Prostate gland (tissue), 2 donors: ENCODE measurements at regions not wholly inside any gene's neighbourhood (a gene's known extent, or its start where the extent isn't known, plus 50 kb on each side); places are given as distances from the start of the nearest gene placed in this dataset.

ENCODE experiments used
- CTCF ChIP-seq, 4 experiments: fragments of 200-600 bp in 2 of 4; fragments of 450-650 bp in 2 of 4; sonication (generic) in 2 of 4; IDR thresholded peaks; 1 replicate in 3 of 4; 2 replicates in 1 of 4; pipeline ENCODE4 v1.5.1; 2016 to 2019; ENCODE audit warnings: antibody characterized with exemption in 4 of 4, mild to moderate bottlenecking in 2 of 4, moderate library complexity in 2 of 4
- POLR2A ChIP-seq: fragments of 450-650 bp; IDR thresholded peaks from one replicate; pipeline ENCODE4 v1.6.1; 2016; ENCODE audit warnings: antibody characterized with exemption, mild to moderate bottlenecking

- TF ChIP-seq CTCF (IDR thresholded peaks at IDR 0.05) (no peak), POLR2A (no peak)
These were observed 392.6 kb upstream of the NAALADL2 start for GRCh38 chr3:174466471-174467054.
